ENCODE measurements at regions not wholly inside any gene's neighbourhood (a gene's known extent, or its start where the extent isn't known, plus 50 kb on each side); places are given as distances from the start of the nearest gene placed in this dataset.

DNA sequence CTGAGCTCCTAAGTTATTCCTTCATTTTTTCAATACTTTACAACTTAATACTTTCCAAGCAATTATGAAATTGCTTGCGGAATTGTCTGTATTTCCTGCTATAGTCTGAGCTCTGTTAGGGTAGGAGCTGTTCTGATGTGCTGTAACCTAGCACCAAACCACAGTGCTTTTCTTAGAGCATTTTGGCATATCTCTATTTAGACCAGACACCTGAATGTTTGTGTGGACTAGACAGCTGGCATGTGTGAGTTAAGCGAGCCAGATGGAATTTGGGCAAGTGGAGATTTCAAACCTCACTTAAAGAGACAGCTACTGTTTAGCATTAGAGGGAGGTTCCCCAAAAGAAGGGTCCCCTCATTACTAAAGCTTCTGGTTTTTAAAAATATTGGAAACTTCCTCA lies 106.1 kb downstream of the RWDD3 start:
- Histone ChIP-seq H3K36me3 (replicated peaks in 1 of 2; ENCODE audit: insufficient read depth in 1 of 2, low read depth in 2 of 2) (no peaks in the 10 kb centered on the region), H3K27me3 (no peaks in the 10 kb centered on the region), H3K27ac (no peak overlapping the region), H3K4me1 (no peaks in the 10 kb centered on the region), H3K4me3 (no peak overlapping the region), H3K9me3 (no peaks in the 10 kb centered on the region)
- ATAC-seq: no peak
- TF ChIP-seq, protein P1, sequence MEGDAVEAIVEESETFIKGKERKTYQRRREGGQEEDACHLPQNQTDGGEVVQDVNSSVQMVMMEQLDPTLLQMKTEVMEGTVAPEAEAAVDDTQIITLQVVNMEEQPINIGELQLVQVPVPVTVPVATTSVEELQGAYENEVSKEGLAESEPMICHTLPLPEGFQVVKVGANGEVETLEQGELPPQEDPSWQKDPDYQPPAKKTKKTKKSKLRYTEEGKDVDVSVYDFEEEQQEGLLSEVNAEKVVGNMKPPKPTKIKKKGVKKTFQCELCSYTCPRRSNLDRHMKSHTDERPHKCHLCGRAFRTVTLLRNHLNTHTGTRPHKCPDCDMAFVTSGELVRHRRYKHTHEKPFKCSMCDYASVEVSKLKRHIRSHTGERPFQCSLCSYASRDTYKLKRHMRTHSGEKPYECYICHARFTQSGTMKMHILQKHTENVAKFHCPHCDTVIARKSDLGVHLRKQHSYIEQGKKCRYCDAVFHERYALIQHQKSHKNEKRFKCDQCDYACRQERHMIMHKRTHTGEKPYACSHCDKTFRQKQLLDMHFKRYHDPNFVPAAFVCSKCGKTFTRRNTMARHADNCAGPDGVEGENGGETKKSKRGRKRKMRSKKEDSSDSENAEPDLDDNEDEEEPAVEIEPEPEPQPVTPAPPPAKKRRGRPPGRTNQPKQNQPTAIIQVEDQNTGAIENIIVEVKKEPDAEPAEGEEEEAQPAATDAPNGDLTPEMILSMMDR (IDR thresholded peaks at IDR 0.05): no peak
- TF ChIP-seq POLR2A (IDR thresholded peaks at IDR 0.05): no peak
- intact Hi-C loops (cut with DNase I): no loop called here
- no peak for DNase-seq
- WGBS, 2 donors: 49 to 64% methylated on average over 2 of the region's 2 CpGs

DNA sequence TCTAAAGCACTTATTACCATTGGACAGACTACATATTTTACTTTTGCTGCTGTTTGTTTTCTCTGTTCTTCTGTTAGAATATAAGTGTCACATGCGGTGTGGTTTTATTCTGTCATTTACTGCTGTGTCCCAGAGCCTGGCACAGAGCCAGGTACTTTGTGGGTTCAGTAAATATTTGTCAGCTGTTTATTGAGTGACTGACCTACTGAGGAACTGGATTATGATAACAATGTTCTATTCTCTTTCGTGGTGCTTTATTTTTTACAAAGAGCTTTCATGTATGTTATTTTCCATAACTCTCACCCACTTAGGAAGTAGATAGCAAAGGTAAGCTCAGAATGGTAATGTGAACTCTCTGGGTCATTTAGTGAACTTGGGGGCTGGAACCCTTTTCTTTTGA lies 118.8 kb downstream of the RWDD3 start:
- intact Hi-C loops (cut with DNase I): no loop called here
- DNase-seq (peak in 2 of 4 donors; percentile 15 to 38), ATAC-seq (no peak)
- peaks cover 8% of the 10 kb centered on the region for H3K4me1 ChIP-seq
- no peak overlapping the region for H3K4me3 ChIP-seq
- no peaks in the 10 kb centered on the region for H3K36me3 ChIP-seq (replicated peaks in 1 of 2; ENCODE audit: insufficient read depth in 1 of 2, low read depth in 2 of 2)
- no peaks in the 10 kb centered on the region for H3K9me3 ChIP-seq
- H3K27ac ChIP-seq: no peak overlapping the region
- TF ChIP-seq POLR2A (IDR thresholded peaks at IDR 0.05): no peak
- TF ChIP-seq, protein P1 (IDR thresholded peaks at IDR 0.05): no peak
- WGBS, 2 donors: 12 to 14% methylated on average over 2 of the region's 2 CpGs
- no peaks in the 10 kb centered on the region for H3K27me3 ChIP-seq

GRCh38 chr1:95353194-95353593 lies 119.2 kb downstream of the RWDD3 start:
- 16 to 29% methylated on average over 3 of the region's 3 CpGs for WGBS, 2 donors
- ATAC-seq (no peak), DNase-seq (no peak)
- no peaks in the 10 kb centered on the region for H3K9me3 ChIP-seq
- H3K27me3 ChIP-seq: no peaks in the 10 kb centered on the region
- H3K36me3 ChIP-seq (replicated peaks in 1 of 2; ENCODE audit: insufficient read depth in 1 of 2, low read depth in 2 of 2): no peaks in the 10 kb centered on the region
- intact Hi-C loops (cut with DNase I): no loop called here
- TF ChIP-seq, protein P1 (IDR thresholded peaks at IDR 0.05): no peak
- TF ChIP-seq POLR2A (IDR thresholded peaks at IDR 0.05): no peak
- H3K4me1 ChIP-seq: peaks cover 8% of the 10 kb centered on the region
- H3K27ac ChIP-seq: no peak overlapping the region
- H3K4me3 ChIP-seq: no peak overlapping the region

GRCh38 chr1:95364546-95364945 lies 130.5 kb downstream of the RWDD3 start:
- intact Hi-C loops (cut with DNase I): no loop called here
- no peak overlapping the region for H3K27ac ChIP-seq
- TF ChIP-seq, protein P1 (IDR thresholded peaks at IDR 0.05): no peak
- TF ChIP-seq POLR2A (IDR thresholded peaks at IDR 0.05): no peak
- no peaks in the 10 kb centered on the region for H3K36me3 ChIP-seq (replicated peaks in 1 of 2; ENCODE audit: insufficient read depth in 1 of 2, low read depth in 2 of 2)
- DNase-seq: no peak
- no peaks in the 10 kb centered on the region for H3K27me3 ChIP-seq
- ATAC-seq: no peak
- H3K4me3 ChIP-seq: no peak overlapping the region
- H3K9me3 ChIP-seq: no peaks in the 10 kb centered on the region
- 54 to 79% methylated on average over 1 of the region's 1 CpG for WGBS, 2 donors
- H3K4me1 ChIP-seq: peaks cover 8% of the 10 kb centered on the region

DNA sequence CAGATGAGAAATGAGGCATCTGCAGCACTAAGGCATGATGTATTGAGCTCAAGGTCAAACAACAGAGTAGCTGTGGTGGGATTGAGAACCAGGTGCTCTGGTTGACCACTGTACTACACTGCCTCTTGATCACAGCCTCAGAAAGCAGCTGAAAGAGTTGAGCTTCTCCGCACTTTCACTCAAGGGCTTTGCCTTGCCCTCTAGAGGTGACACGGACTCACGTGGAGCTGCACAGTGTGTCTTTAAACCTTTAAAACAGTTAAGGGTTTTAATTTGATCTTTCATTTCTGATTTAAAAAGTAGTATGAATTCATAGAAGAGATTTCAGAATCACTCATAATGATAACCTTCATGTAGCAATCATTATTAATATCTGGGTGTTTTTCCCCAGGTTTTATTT lies 132.5 kb downstream of the RWDD3 start:
- Histone ChIP-seq H3K27ac (no peak overlapping the region), H3K27me3 (no peaks in the 10 kb centered on the region), H3K9me3 (no peaks in the 10 kb centered on the region), H3K4me1 (peaks cover 8% of the 10 kb centered on the region), H3K4me3 (no peak overlapping the region), H3K36me3 (replicated peaks in 1 of 2; ENCODE audit: insufficient read depth in 1 of 2, low read depth in 2 of 2) (no peaks in the 10 kb centered on the region)
- intact Hi-C loops (cut with DNase I): no loop called here
- WGBS, 2 donors: 72 to 78% methylated on average over 3 of the region's 3 CpGs
- no peak for TF ChIP-seq POLR2A (IDR thresholded peaks at IDR 0.05)
- TF ChIP-seq, protein P1 (IDR thresholded peaks at IDR 0.05): no peak
- DNase-seq (no peak), ATAC-seq (no peak)
